Fibroblast of skin of right biceps (primary cell): ENCODE measurements at regions not wholly inside any gene's neighbourhood (a gene's known extent, or its start where the extent isn't known, plus 50 kb on each side); places are given as distances from the start of the nearest gene placed in this dataset.
A peak's percentile ranks its signal among the peaks of the same experiment; 100 is the strongest.
"Not testable (repeated sequence)": the region's sequence is repeated elsewhere in the genome, so short reads cannot be mapped to it uniquely, and the experiment has no call there.

Source experiments
- DNase-seq: peaks from one replicate; pipeline ENCODE4 v3.0.0-alpha.2; 2013

GRCh38 chr3:78344267-78344666, 1304.4 kb downstream of the ROBO2 start:
- not testable (repeated sequence) for DNase-seq

DNA sequence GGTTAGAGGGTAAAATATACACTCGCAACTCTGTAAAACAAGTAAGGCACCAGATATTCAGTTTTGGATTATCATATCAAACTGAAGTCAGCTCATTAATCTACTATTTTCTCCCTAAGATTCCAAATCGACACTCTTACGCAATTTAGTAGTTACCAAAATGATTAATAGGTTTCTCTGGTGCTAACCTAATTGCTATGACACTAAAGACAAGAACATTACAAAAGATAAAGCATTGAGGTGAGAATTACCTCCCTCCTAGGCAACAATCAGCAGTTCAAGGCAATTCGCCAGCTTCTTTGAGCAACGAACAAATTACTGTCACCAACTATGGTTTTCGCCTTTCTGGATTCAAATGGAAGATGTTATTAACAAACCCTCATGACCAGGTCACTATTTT, 1305.0 kb downstream of the ROBO2 start:
- no peak for DNase-seq

GRCh38 chr3:78347176-78347575, 1307.3 kb downstream of the ROBO2 start:
- no peak for DNase-seq

DNA sequence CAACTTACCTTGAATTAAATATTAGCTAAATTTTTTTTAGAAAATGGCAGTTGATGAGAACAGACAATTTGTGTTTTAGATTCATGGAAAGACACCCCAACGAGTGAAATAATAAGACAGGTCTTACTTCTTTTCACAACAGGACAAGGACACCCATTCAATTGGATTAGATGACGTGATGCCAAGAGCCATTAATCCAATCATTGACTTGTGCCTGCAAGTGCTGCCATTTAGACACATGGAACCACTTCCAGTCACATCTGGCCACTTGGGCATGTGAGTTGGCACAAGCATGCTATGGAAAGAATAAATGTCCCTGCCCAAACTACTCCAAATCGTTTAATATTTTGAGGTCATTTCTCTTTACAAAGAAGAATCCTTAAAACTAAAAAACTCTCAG, 1308.8 kb downstream of the ROBO2 start:
- DNase-seq, result no peak

DNA sequence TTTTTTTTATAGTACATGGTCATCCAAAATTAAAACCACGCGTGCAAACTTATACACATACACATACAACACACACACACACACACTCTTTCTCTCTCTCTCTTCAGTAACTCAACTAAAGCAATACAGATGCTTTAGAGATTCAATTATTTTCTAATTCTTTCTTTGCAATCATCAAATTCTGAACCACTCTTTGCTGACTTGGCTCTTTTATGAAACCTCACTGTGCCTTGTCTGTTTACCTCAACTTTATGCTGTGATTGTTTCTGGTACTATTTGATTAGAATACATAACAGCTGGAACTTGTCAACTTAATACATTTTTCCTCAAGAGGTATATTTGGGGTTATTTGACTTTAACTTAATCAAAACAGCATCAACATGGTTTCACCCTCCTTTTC, 1309.7 kb downstream of the ROBO2 start:
- DNase-seq, result no peak

DNA sequence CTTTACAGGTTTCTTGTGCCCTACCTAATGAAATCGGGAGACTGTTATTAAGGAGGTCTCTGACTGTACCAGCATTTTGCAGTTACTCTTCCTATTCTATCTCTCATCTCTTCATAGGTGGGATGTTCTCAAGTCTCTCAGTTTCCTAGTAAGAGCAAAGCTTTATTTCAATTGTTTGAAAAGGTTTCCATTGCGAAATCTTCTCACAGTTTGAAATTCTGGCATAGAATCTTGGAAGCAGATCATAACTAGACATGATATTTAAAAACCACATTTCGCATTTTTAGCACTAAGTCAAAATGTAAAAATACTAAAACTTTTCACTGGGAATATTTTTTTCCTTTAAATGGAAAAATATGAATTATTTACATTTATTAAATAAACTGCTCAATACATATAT, 1311.4 kb downstream of the ROBO2 start:
- no peak for DNase-seq

GRCh38 chr3:78353231-78353630, 1313.3 kb downstream of the ROBO2 start:
- no peak for DNase-seq

DNA sequence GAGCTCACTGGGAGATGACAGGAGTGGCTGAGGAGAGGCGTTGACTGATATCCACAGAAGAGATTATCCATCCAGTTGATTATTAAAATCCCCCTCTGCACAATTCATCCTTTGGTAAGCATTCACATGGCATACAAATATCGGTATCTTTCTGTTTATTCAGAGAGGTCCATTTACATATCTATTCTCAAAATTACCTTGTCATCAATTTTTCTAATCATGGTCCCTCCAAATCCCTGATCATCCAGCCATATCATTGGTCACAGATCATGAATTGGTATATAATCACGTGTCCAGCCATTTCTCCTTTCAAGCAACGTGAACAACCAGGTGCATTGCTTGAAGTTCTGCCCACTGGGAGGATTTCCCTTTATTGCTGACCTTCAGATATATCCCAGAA, 1321.0 kb downstream of the ROBO2 start:
- DNase-seq, result no peak

GRCh38 chr3:78368636-78369345, 1328.9 kb downstream of the ROBO2 start:
- no peak for DNase-seq

GRCh38 chr3:78390221-78390620, 1350.3 kb downstream of the ROBO2 start:
- no peak for DNase-seq

DNA sequence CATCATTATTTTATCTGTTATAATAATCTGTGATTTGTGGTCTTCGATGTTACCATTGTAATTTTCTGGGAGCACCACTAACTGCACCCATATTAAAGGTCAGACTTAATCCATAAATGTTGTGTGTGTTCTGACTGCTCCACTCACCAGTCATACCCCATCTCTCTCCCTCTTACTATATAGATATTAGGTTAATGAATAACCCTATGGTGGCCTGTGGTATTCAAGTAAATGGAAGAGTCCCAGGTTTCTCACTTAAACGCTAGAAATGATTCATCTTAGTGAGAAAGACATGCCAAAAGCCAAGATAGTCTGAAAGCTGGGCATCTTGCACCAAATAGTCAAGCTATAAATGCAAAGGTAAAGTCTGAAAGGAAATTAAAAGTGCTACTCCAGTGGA, 1358.5 kb downstream of the ROBO2 start:
- DNase-seq, result no peak

DNA sequence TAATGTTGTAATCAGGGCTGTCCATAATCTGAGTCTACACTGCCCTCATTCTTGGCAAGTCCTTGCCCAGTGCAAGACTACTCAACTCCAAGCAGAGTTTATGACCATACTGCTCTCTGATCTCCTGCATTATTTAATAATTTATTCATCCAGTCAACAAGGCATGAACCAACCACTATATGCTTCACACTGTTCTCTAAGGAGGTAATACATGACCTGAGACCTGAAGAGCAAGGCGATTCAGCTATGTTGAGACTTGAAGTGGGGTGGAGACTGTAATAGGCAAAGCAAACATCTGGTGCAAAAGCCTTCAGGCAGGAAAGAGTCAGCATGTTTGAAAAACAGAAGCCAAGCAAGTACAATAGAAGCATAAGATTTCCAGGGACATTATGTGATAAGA, 1362.8 kb downstream of the ROBO2 start:
- no peak for DNase-seq

DNA sequence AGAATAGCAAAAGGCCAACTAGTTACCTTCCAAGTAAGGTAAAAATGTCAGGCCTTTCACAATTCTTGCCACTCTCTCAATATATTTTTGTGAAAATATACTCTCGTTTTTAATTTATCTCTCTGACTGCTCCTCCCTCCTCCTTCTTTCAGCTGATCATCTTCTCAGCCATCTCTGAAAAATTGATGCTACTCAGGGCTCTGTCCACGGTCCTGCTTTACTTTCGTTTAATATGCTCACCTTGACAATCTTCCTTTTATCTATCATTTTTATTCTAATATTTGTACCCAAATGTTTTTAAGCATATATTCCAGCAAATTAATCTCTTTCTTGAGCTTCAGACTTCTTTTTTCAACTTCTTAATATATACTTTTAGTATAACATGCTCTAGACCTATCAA, 1362.1 kb downstream of the ROBO1 start:
- DNase-seq, result no peak

GRCh38 chr3:78406396-78406795, 1361.4 kb downstream of the ROBO1 start:
- no peak for DNase-seq

DNA sequence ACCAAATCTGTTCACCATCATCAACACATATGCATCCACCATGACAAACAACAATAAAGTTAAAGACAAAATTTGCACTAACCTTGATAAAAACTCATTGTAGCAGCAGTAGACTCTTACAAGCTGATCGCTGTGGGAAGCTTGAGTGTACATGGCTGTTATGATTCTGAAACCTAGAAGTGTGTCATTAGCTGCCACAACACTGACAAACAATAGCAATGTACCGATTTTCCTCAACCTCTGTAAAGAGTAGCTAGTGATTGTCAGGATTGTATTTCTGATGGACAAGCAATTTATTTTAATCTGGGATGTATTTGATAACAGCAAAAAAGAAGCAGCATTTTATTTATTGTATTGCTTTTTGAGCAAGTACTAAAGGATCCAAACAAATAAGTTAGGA, 1357.7 kb downstream of the ROBO1 start:
- no peak for DNase-seq

DNA sequence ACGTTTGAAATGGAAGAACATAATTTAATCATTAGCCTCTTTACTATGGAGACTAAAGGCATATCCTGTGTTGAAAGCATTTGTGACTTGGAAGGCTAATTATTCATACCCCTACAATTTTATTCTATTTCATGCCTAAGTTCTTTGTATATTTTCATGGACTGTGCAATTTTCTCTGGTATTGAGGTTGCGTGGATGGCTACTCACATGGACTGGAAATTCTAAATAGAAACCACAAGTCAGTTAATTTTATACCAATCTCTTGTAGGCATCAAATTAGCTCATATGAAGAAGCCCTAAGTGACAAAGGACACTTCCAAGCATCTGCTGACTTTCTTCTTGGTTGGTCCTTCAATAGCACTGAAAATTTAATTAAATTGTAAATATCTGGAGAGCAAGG, 1353.5 kb downstream of the ROBO1 start:
- no peak for DNase-seq

- no peak for DNase-seq
Observed at GRCh38 chr3:78420611-78421010, 1347.2 kb downstream of the ROBO1 start.

DNA sequence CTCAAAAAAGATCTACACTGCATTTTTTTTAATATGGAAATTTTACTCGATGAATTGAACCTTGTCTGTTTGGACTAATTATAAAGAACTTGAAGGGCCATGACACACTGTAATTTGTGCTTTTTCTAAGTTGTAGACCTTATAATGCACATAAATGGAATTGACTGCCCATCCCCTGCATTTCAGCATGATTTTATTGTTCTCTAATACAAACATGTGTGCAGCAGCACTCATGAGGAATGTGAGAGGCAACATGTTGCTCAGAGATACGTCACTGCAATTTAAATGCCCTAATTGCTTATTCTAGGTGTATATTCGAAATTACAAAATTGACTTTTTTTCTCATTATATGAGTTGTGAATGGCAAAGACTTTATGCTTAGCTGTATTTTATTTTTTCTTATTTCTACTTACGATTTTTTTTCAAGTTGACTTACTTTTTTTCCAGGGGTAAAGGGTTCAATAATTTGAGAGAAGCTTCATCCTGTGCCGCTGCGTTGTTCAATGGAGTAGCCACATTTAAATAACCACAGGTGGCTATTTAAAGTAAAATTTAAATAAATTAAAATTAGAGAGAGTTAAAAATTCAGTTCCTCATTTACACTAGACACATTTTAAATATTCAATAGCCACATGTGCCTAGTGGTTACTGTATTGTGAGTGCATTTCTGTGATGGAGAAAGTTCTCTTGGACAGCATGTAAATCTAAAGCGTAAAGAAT, 1346.4 kb downstream of the ROBO1 start:
- no peak for DNase-seq

DNA sequence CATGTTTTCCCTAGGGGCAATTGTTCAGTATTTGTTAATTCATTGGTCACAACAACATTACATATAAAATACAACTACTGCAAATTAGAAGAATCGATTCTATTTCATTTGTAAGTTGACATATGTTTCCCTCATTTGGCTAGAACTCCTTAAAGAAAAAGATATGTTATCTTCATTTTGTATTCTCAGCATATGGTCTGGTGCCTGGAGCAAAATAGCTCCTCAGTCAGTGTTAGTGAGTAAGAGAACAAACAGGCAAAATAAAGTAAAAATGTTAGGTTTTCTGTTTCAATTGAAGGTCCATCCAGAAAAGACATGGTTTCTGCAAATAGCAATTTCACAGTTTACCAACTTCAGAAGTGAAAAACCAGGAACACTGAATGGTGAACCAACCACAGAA, 1343.1 kb downstream of the ROBO1 start:
- DNase-seq, result no peak

DNA sequence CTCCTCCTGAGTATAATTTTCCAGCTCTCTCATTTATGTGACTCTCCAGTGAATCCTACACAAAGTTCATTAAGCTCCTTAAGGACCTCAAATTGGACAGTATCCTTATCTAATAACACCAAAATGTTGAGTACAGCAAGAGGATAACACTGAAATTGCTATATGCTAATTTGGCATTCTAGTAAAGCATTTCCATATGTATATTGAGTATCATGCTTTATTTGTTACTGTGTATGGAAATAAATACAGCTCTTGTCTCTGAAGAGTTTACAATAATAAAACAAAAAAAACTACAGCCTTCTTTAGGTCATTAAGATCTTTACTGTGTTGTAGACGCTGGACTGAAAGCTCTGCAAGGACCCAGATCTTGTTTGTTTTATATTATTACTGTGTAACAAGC, 1341.3 kb downstream of the ROBO1 start:
- DNase-seq, result no peak

DNA sequence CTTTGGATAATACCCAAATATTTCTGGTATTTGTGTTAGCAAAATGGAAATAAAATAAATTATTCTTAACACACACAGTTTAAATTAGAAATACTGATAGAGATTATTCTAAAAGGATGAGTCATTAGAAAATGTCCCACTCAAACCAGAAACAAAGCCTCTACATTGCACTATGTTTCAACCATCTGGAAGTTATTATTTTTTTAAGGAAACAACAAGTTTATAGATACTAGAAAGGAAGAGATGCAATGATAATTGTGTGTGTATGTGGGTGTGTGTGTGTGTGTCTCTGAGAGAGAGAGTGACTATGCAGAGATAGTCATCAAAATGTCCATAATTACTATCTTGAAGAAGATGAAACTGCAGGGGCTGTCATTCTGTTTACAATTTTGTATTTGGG, 1340.5 kb downstream of the ROBO1 start:
- peak; percentile 58 for DNase-seq

GRCh38 chr3:78430741-78431140, 1337.1 kb downstream of the ROBO1 start:
- DNase-seq, result peak; percentile 7

DNA sequence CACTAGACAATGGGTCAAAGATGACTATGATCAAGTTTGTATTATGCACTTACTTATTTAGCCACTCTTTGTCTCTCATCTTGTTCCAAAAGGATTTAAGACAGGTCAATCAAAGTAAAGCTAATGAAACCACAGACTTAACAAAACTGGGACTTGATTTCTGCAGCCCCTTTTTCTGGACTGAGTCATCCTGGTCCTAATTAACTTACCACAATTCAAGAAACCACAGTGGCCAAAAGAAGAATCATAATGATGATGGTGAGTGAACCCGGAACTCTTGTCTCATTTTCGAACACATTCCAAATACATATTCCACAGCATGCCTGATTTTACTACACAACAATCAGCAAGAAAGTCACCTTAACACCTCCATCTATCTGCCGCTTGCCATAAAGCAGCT, 1333.0 kb downstream of the ROBO1 start:
- peak; percentile 57 for DNase-seq

DNA sequence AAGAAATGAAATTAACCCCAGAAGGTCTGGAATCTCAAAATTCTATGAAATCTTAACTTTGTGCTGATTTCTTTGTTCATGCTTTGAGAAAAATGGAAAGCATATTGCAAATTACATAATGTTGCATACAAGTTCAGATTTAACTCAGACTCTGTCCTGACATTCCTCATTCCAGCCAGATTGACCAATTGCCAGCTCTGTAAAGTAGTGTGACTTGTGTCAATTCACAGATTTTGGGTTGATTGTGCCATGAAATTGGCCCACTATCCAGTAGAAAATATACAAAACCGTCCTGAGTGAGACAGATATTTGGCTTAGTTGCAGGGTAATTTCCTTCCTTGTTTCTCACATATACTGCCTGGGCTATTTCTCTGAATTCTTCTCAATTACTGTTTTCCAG, 1312.6 kb downstream of the ROBO1 start:
- DNase-seq, result no peak
